C4-2B (cell line): ENCODE measurements at regions not wholly inside any gene's neighbourhood (a gene's known extent, or its start where the extent isn't known, plus 50 kb on each side); places are given as distances from the start of the nearest gene placed in this dataset.

Experiments
- ZFX ChIP-seq: fragments of 450-650 bp; IDR thresholded peaks from 2 replicates; pipeline ENCODE4 v1.6.1; 2017
- TF ChIP-seq, protein P1 (sequence below): fragments of 450-650 bp; conservative IDR thresholded peaks from 2 replicates; pipeline ENCODE4 v1.5.1; 2017; ENCODE audit warnings: mild to moderate bottlenecking

DNA sequence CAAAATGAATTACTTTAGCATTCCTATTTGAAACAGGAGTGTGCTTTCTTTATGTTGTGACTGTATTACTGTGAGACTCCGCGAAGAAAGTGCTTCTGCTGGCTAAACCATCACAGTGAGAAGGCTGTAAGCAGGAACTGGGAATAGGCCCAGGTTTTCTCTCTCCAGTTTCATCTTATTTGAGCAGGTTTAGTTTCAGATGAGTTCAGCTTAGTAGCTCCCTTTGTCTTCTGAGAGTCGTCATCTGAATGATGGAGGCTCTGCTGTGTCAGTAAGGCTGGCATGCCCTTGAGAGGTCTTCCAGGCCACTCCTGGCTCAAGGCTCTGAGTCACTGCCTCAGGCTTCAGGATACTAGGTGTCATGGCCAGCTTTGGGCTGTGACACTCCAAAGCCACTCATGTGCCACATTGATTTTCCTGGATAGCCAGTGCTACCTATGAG lies 205.6 kb upstream of the RGS6 start:
- TF ChIP-seq, protein P1, sequence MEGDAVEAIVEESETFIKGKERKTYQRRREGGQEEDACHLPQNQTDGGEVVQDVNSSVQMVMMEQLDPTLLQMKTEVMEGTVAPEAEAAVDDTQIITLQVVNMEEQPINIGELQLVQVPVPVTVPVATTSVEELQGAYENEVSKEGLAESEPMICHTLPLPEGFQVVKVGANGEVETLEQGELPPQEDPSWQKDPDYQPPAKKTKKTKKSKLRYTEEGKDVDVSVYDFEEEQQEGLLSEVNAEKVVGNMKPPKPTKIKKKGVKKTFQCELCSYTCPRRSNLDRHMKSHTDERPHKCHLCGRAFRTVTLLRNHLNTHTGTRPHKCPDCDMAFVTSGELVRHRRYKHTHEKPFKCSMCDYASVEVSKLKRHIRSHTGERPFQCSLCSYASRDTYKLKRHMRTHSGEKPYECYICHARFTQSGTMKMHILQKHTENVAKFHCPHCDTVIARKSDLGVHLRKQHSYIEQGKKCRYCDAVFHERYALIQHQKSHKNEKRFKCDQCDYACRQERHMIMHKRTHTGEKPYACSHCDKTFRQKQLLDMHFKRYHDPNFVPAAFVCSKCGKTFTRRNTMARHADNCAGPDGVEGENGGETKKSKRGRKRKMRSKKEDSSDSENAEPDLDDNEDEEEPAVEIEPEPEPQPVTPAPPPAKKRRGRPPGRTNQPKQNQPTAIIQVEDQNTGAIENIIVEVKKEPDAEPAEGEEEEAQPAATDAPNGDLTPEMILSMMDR: no peak
- TF ChIP-seq ZFX: no peak
